A673 (cell line): ENCODE measurements at regions not wholly inside any gene's neighbourhood (a gene's known extent, or its start where the extent isn't known, plus 50 kb on each side); places are given as distances from the start of the nearest gene placed in this dataset.

Experiments used
- CTCF ChIP-seq: fragments of 300-800, 200-600 bp; sonication (generic); conservative IDR thresholded peaks from 2 replicates; pipeline ENCODE4 v1.5.1; 2017; ENCODE audit warnings: low read depth, mild to moderate bottlenecking, antibody characterized with exemption, low read length, moderate library complexity, mixed read lengths
- EZH2 ChIP-seq: fragments of 200-600 bp; sonication (generic); IDR thresholded peaks from 2 replicates; pipeline ENCODE4 v1.6.1; 2017; ENCODE audit warnings: borderline replicate concordance, low read depth, mild to moderate bottlenecking, mixed read lengths, antibody characterized with exemption, low read length; ENCODE audit not compliant: poor library complexity, severe bottlenecking

- no peak for TF ChIP-seq CTCF
- no peak for TF ChIP-seq EZH2
Measured at GRCh38 chr2:22454826-22455485, 930.0 kb upstream of the KLHL29 start.
